ENCODE measurements at regions not wholly inside any gene's neighbourhood (a gene's known extent, or its start where the extent isn't known, plus 50 kb on each side); places are given as distances from the start of the nearest gene placed in this dataset.
"Not testable (repeated sequence)": the region's sequence is repeated elsewhere in the genome, so short reads cannot be mapped to it uniquely, and the experiment has no call there.

GRCh38 chr2:143928184-143928583 is 591.7 kb downstream of the ZEB2 start:
- no peak overlapping the region for H3K27ac Mint-ChIP-seq
- 95% methylated on average over 1 of the region's 1 CpG for WGBS (ENCODE audit: insufficient coverage)
- ATAC-seq (no peak), DNase-seq (no peak)
- intact Hi-C loops (cut with micrococcal nuclease), result no loop called here
- H3K4me1 Mint-ChIP-seq, result no peaks in the 10 kb centered on the region
- H3K27me3 ChIP-seq (ENCODE audit: control insufficient read depth, insufficient read depth, low read length), result no peaks in the 10 kb centered on the region
- TF ChIP-seq CTCF (IDR thresholded peaks at IDR 0.05), result no peak
- no peaks in the 10 kb centered on the region for H3K9me3 Mint-ChIP-seq
- H3K4me1 ChIP-seq (ENCODE audit: control insufficient read depth, insufficient read depth, low read length), result no peaks in the 10 kb centered on the region
- no peaks in the 10 kb centered on the region for H3K36me3 Mint-ChIP-seq
- H3K4me3 ChIP-seq (ENCODE audit: low read length), result no peak overlapping the region
- no peak overlapping the region for H3K4me3 Mint-ChIP-seq
- peaks cover 18 to 29% of the 10 kb centered on the region in 2 donors for H3K27me3 Mint-ChIP-seq (ENCODE audit: low read depth in 2 of 2)
- no peaks in the 10 kb centered on the region for H3K9me3 ChIP-seq (ENCODE audit: control insufficient read depth, insufficient read depth, low read length)
- no peaks in the 10 kb centered on the region for H3K36me3 ChIP-seq (ENCODE audit: control insufficient read depth, insufficient read depth, low read length)
- no peak overlapping the region for H3K27ac ChIP-seq (ENCODE audit: low read length)

GRCh38 chr2:143926736-143927135 is 593.2 kb downstream of the ZEB2 start:
- H3K27me3 ChIP-seq (ENCODE audit: control insufficient read depth, insufficient read depth, low read length), result no peaks in the 10 kb centered on the region
- no peak for DNase-seq
- H3K27ac ChIP-seq (ENCODE audit: low read length), result no peak overlapping the region
- Mint-ChIP-seq H3K4me3 (no peak overlapping the region), H3K27ac (no peak overlapping the region), H3K36me3 (no peaks in the 10 kb centered on the region), H3K9me3 (no peaks in the 10 kb centered on the region), H3K27me3 (ENCODE audit: low read depth in 2 of 2) (peaks cover 13 to 26% of the 10 kb centered on the region in 2 donors), H3K4me1 (no peaks in the 10 kb centered on the region)
- TF ChIP-seq CTCF (IDR thresholded peaks at IDR 0.05), result no peak
- H3K4me3 ChIP-seq (ENCODE audit: low read length), result no peak overlapping the region
- WGBS (ENCODE audit: insufficient coverage), result 100% methylated on average over 2 of the region's 4 CpGs
- ATAC-seq, result no peak
- intact Hi-C loops (cut with micrococcal nuclease), result no loop called here
- no peaks in the 10 kb centered on the region for H3K4me1 ChIP-seq (ENCODE audit: control insufficient read depth, insufficient read depth, low read length)
- no peaks in the 10 kb centered on the region for H3K9me3 ChIP-seq (ENCODE audit: control insufficient read depth, insufficient read depth, low read length)
- no peaks in the 10 kb centered on the region for H3K36me3 ChIP-seq (ENCODE audit: control insufficient read depth, insufficient read depth, low read length)

GRCh38 chr2:143922261-143922830 is 597.6 kb downstream of the ZEB2 start:
- peaks cover 12% of the 10 kb centered on the region for H3K36me3 Mint-ChIP-seq
- H3K4me1 ChIP-seq (ENCODE audit: control insufficient read depth, insufficient read depth, low read length); H3K4me3 ChIP-seq (ENCODE audit: low read length); intact Hi-C loops (cut with micrococcal nuclease); ATAC-seq; H3K36me3 ChIP-seq (ENCODE audit: control insufficient read depth, insufficient read depth, low read length); H3K4me3 Mint-ChIP-seq; DNase-seq; H3K27ac Mint-ChIP-seq; H3K4me1 Mint-ChIP-seq; H3K27me3 ChIP-seq (ENCODE audit: control insufficient read depth, insufficient read depth, low read length); H3K27ac ChIP-seq (ENCODE audit: low read length): not testable (repeated sequence)
- H3K9me3 ChIP-seq (ENCODE audit: control insufficient read depth, insufficient read depth, low read length), result peaks cover 15% of the 10 kb centered on the region
- H3K27me3 Mint-ChIP-seq (ENCODE audit: low read depth in 2 of 2), result peaks cover 4 to 10% of the 10 kb centered on the region in 2 donors
- peaks cover 9 to 11% of the 10 kb centered on the region in 2 donors for H3K9me3 Mint-ChIP-seq
- 99% methylated on average over 19 of the region's 42 CpGs for WGBS (ENCODE audit: insufficient coverage)

GRCh38 chr2:143918465-143918989 is 601.4 kb downstream of the ZEB2 start:
- Histone ChIP-seq H3K27me3 (ENCODE audit: control insufficient read depth, insufficient read depth, low read length) (no peaks in the 10 kb centered on the region), H3K4me3 (ENCODE audit: low read length) (no peak overlapping the region), H3K4me1 (ENCODE audit: control insufficient read depth, insufficient read depth, low read length) (no peaks in the 10 kb centered on the region), H3K9me3 (ENCODE audit: control insufficient read depth, insufficient read depth, low read length) (peaks cover 15% of the 10 kb centered on the region), H3K27ac (ENCODE audit: low read length) (no peak overlapping the region), H3K36me3 (ENCODE audit: control insufficient read depth, insufficient read depth, low read length) (no peaks in the 10 kb centered on the region)
- no peak for DNase-seq
- H3K36me3 Mint-ChIP-seq, result peaks cover 12% of the 10 kb centered on the region
- intact Hi-C loops (cut with micrococcal nuclease), result no loop called here
- H3K4me3 Mint-ChIP-seq, result no peak overlapping the region
- no peak for TF ChIP-seq CTCF (IDR thresholded peaks at IDR 0.05)
- 96% methylated on average over 1 of the region's 1 CpG for WGBS (ENCODE audit: insufficient coverage)
- peaks cover 0 to 10% of the 10 kb centered on the region in 2 donors for H3K27me3 Mint-ChIP-seq (ENCODE audit: low read depth in 2 of 2)
- ATAC-seq, result no peak
- H3K27ac Mint-ChIP-seq, result no peak overlapping the region
- H3K9me3 Mint-ChIP-seq, result peaks cover 10 to 11% of the 10 kb centered on the region in 2 donors
- H3K4me1 Mint-ChIP-seq, result no peaks in the 10 kb centered on the region

Measured in natural killer cell (primary cell).